CD14-positive monocyte (primary cell): ENCODE measurements at regions not wholly inside any gene's neighbourhood (a gene's known extent, or its start where the extent isn't known, plus 50 kb on each side); places are given as distances from the start of the nearest gene placed in this dataset.

Source experiments
- DNase-seq, 3 donors: peaks; one replicate each; pipeline ENCODE4 v3.0.0-alpha.2; 2011 to 2022
- H2AFZ ChIP-seq: 2 replicates; pipeline ENCODE4 v1.6.0; 2012; ENCODE audit warnings: mild to moderate bottlenecking, low read depth, low read length, inconsistent platforms; ENCODE audit not compliant: insufficient read depth, poor library complexity, severe bottlenecking
- H3K27ac ChIP-seq, 2 donors: 1 replicate in 1 of 2; 2 replicates in 1 of 2; pipeline ENCODE4 v1.5.1; 2012 to 2013; ENCODE audit warnings: low read length in 2 of 2, control low read depth in 1 of 2, inconsistent platforms in 1 of 2, low read depth in 1 of 2, mild to moderate bottlenecking in 1 of 2
- H3K27me3 ChIP-seq, 2 donors: one replicate each; pipeline versions ENCODE4 v1.6.0 to v1.6.1; 2011 to 2013; ENCODE audit warnings: low read length in 2 of 2; ENCODE audit not compliant: control insufficient read depth in 2 of 2, insufficient read depth in 2 of 2
- H3K36me3 ChIP-seq, 2 donors: replicated peaks in 1 of 2; 1 replicate in 1 of 2; 2 replicates in 1 of 2; pipeline versions ENCODE4 v1.5.1 to v1.6.1; 2012 to 2013; ENCODE audit warnings: low read length in 2 of 2, control low read depth in 1 of 2, inconsistent platforms in 1 of 2, mild to moderate bottlenecking in 1 of 2; ENCODE audit not compliant: insufficient read depth in 2 of 2, control insufficient read depth in 1 of 2
- H3K4me1 ChIP-seq, 2 donors: 1 replicate in 1 of 2; 2 replicates in 1 of 2; pipeline versions ENCODE4 v1.5.1 to v1.6.1; 2012 to 2013; ENCODE audit warnings: low read length in 2 of 2, control low read depth in 1 of 2, inconsistent platforms in 1 of 2, mild to moderate bottlenecking in 1 of 2, moderate library complexity in 1 of 2; ENCODE audit not compliant: insufficient read depth in 2 of 2, control insufficient read depth in 1 of 2
- H3K4me2 ChIP-seq: replicated peaks from 2 replicates; pipeline ENCODE3; 2012; ENCODE audit warnings: low read length, moderate library complexity, mild to moderate bottlenecking; ENCODE audit not compliant: poor library complexity, severe bottlenecking; ENCODE audit errors: extremely low read depth
- H3K4me3 ChIP-seq, 3 experiments: fragments of 200-600 bp in 1 of 3; sonication (generic) in 1 of 3; replicated peaks in 1 of 3; 1 replicate in 2 of 3; 2 replicates in 1 of 3; pipeline ENCODE4 v1.5.1; 2011 to 2013; ENCODE audit warnings: low read length in 3 of 3, mild to moderate bottlenecking in 3 of 3, control low read depth in 2 of 3, low read depth in 2 of 3, inconsistent platforms in 1 of 3, moderate library complexity in 1 of 3
- H3K79me2 ChIP-seq: 2 replicates; pipeline ENCODE4 v1.6.0; 2012; ENCODE audit warnings: mild to moderate bottlenecking, control low read depth, inconsistent platforms, low read length, moderate library complexity; ENCODE audit not compliant: insufficient read depth
- H3K9ac ChIP-seq: 2 replicates; pipeline ENCODE4 v1.6.0; 2017; ENCODE audit warnings: low read length, mild to moderate bottlenecking; ENCODE audit not compliant: insufficient read depth, poor library complexity, severe bottlenecking
- H3K9me3 ChIP-seq, 2 donors: replicated peaks in 1 of 2; 1 replicate in 1 of 2; 2 replicates in 1 of 2; pipeline versions ENCODE4 v1.5.1 to v1.6.1; 2012 to 2013; ENCODE audit warnings: low read length in 2 of 2, control low read depth in 1 of 2; ENCODE audit not compliant: control insufficient read depth in 1 of 2, insufficient read depth in 1 of 2
- H4K20me1 ChIP-seq: 2 replicates; pipeline ENCODE4 v1.6.0; 2012; ENCODE audit warnings: mild to moderate bottlenecking, low read length, control low read depth, moderate library complexity; ENCODE audit not compliant: insufficient read depth
- H3K27ac Mint-ChIP-seq, 7 donors: one replicate each; pipeline ENCODE4 v1.8.0; 2020; ENCODE audit warnings: mild to moderate bottlenecking in 7 of 7, mixed read lengths in 7 of 7, moderate library complexity in 6 of 7, inconsistent platforms in 2 of 7
- H3K27me3 Mint-ChIP-seq, 3 donors: one replicate each; pipeline ENCODE4 v1.8.0; 2021 to 2022; ENCODE audit warnings: low read depth in 3 of 3, mild to moderate bottlenecking in 3 of 3, mixed read lengths in 3 of 3, moderate library complexity in 3 of 3, inconsistent platforms in 1 of 3
- H3K36me3 Mint-ChIP-seq, 2 donors: one replicate each; pipeline ENCODE4 v1.8.0; 2020; ENCODE audit warnings: mixed read lengths in 2 of 2, inconsistent platforms in 1 of 2, mild to moderate bottlenecking in 1 of 2
- H3K4me1 Mint-ChIP-seq: one replicate; pipeline ENCODE4 v1.8.0; 2020; ENCODE audit warnings: mild to moderate bottlenecking, mixed read lengths
- H3K4me3 Mint-ChIP-seq, 2 donors: one replicate each; pipeline ENCODE4 v1.8.0; 2020; ENCODE audit warnings: mild to moderate bottlenecking in 2 of 2, mixed read lengths in 2 of 2, moderate library complexity in 1 of 2
- H3K9me3 Mint-ChIP-seq, 7 donors: one replicate each; pipeline ENCODE4 v1.8.0; 2020 to 2022; ENCODE audit warnings: mixed read lengths in 7 of 7, mild to moderate bottlenecking in 6 of 7, moderate library complexity in 6 of 7, inconsistent platforms in 2 of 7
- CTCF ChIP-seq: fragments of 200-600 bp; IDR thresholded peaks from one replicate; pipeline ENCODE4 v1.8.0; 2022; ENCODE audit warnings: antibody characterized with exemption, mild to moderate bottlenecking
- WGBS: methylation state at CpG from one replicate; pipeline ENCODE4 v1.1.5; 2013; ENCODE audit warnings: missing lambda C conversion rate; ENCODE audit not compliant: insufficient coverage; 5-methylcytosine and 5-hydroxymethylcytosine counted together
- intact Hi-C, 2 donors: fragments of 100-400 bp; cut with micrococcal nuclease; formaldehyde crosslinking; loops; one replicate each; pipeline versions ENCODE4 v1.15.0 to v1.15.1; 2023

- Histone ChIP-seq H3K4me3 (no peak overlapping the region), H3K9me3 (no peaks in the 10 kb centered on the region), H3K79me2 (no peaks in the 10 kb centered on the region), H4K20me1 (no peaks in the 10 kb centered on the region), H3K36me3 (no peaks in the 10 kb centered on the region), H3K27ac (peak overlapping the region in 1 of 2 donors; percentile 71), H3K4me1 (peaks cover 57 to 65% of the 10 kb centered on the region in 2 donors), H2AFZ (peak overlapping the region; percentile 22), H3K9ac (no peak overlapping the region), H3K4me2 (no peak overlapping the region), H3K27me3 (no peaks in the 10 kb centered on the region)
- no peaks in the 10 kb centered on the region for H3K9me3 Mint-ChIP-seq
- no peak overlapping the region for H3K4me3 Mint-ChIP-seq
- no peak for TF ChIP-seq CTCF
- intact Hi-C loops, result loop anchor here in 1 of 2 donors (10.0 kb wide), 1 partner anchor 108 kb away; the partner anchor contains the start of gene SFSWAP
- H3K36me3 Mint-ChIP-seq, result peaks cover 0 to 4% of the 10 kb centered on the region in 2 donors
- DNase-seq, result peak; percentile 46 to 68 (median 59)
- peak overlapping the region in 6 of 7 donors; percentile 41 to 82 (median 50) for H3K27ac Mint-ChIP-seq
- 7% methylated on average over 4 of the region's 12 CpGs for WGBS
- peaks cover 3 to 10% (median 8%) of the 10 kb centered on the region in 3 donors for H3K27me3 Mint-ChIP-seq
- H3K4me1 Mint-ChIP-seq, result peaks cover 62% of the 10 kb centered on the region
These were observed 104.5 kb upstream of the SFSWAP start for GRCh38 chr12:131606218-131606901.

- Histone ChIP-seq H3K4me3 (peak overlapping the region in 1 of 3 experiments; percentile 15), H3K4me1 (peaks cover 57 to 65% of the 10 kb centered on the region in 2 donors), H3K36me3 (no peaks in the 10 kb centered on the region), H3K9ac (no peak overlapping the region), H2AFZ (peak overlapping the region; percentile 43), H3K27ac (peak overlapping the region in 1 of 2 donors; percentile 71), H4K20me1 (no peaks in the 10 kb centered on the region), H3K4me2 (peak overlapping the region; percentile 30), H3K27me3 (no peaks in the 10 kb centered on the region), H3K79me2 (no peaks in the 10 kb centered on the region), H3K9me3 (no peaks in the 10 kb centered on the region)
- H3K9me3 Mint-ChIP-seq, result no peaks in the 10 kb centered on the region
- H3K27ac Mint-ChIP-seq, result peak overlapping the region; percentile 57 to 90 (median 80)
- no peak for TF ChIP-seq CTCF
- peak in 1 of 3 donors; percentile 12 for DNase-seq
- H3K36me3 Mint-ChIP-seq, result peaks cover 0 to 4% of the 10 kb centered on the region in 2 donors
- H3K4me3 Mint-ChIP-seq, result peak overlapping the region; percentile 6 to 49
- H3K4me1 Mint-ChIP-seq, result peaks cover 60% of the 10 kb centered on the region
- WGBS, result 64% methylated on average over 5 of the region's 8 CpGs
- intact Hi-C loops, result loop anchor here in 1 of 2 donors (10.0 kb wide), 1 partner anchor 107 kb away; the partner anchor contains the start of gene SFSWAP
- H3K27me3 Mint-ChIP-seq, result peaks cover 3 to 8% (median 8%) of the 10 kb centered on the region in 3 donors
These were observed 103.0 kb upstream of the SFSWAP start for GRCh38 chr12:131607658-131608447.
